WTC11 (cell line): ENCODE measurements at regions not wholly inside any gene's neighbourhood (a gene's known extent, or its start where the extent isn't known, plus 50 kb on each side); places are given as distances from the start of the nearest gene placed in this dataset.

Experiments
- FOXJ3 ChIP-seq: sonication (generic); formaldehyde crosslinking; IDR thresholded peaks from 2 replicates; pipeline ENCODE4 v1.9.0; 2021; ENCODE audit warnings: missing genetic modification reagents, mild to moderate bottlenecking, borderline replicate concordance
- TCF7 ChIP-seq: sonication (generic); formaldehyde crosslinking; IDR thresholded peaks from 2 replicates; pipeline ENCODE4 v1.8.0; 2022; ENCODE audit warnings: mild to moderate bottlenecking, low read depth, missing genetic modification reagents, moderate library complexity
- TF ChIP-seq, protein P1 (sequence below): sonication (generic); formaldehyde crosslinking; IDR thresholded peaks from 2 replicates; pipeline ENCODE4 v1.8.0; 2022; ENCODE audit warnings: mild to moderate bottlenecking, missing genetic modification reagents
- TF ChIP-seq, protein P2 (sequence below): fragments of 200-600 bp; IDR thresholded peaks from 2 replicates; pipeline ENCODE4 v1.8.0; 2022; ENCODE audit warnings: antibody characterized with exemption
- TF ChIP-seq, protein P3 (sequence below): sonication (generic); formaldehyde crosslinking; IDR thresholded peaks from 2 replicates; pipeline ENCODE4 v1.8.0; 2022; ENCODE audit warnings: mild to moderate bottlenecking, missing genetic modification reagents
- TF ChIP-seq, protein P4 (sequence below): sonication (generic); formaldehyde crosslinking; IDR thresholded peaks from 2 replicates; pipeline ENCODE4 v1.8.0; 2023; ENCODE audit warnings: missing genetic modification reagents
- TF ChIP-seq, protein P5 (sequence below): sonication (generic); formaldehyde crosslinking; conservative IDR thresholded peaks from 2 replicates; pipeline ENCODE4 v1.8.1; 2022; ENCODE audit warnings: mild to moderate bottlenecking, missing genetic modification reagents

DNA sequence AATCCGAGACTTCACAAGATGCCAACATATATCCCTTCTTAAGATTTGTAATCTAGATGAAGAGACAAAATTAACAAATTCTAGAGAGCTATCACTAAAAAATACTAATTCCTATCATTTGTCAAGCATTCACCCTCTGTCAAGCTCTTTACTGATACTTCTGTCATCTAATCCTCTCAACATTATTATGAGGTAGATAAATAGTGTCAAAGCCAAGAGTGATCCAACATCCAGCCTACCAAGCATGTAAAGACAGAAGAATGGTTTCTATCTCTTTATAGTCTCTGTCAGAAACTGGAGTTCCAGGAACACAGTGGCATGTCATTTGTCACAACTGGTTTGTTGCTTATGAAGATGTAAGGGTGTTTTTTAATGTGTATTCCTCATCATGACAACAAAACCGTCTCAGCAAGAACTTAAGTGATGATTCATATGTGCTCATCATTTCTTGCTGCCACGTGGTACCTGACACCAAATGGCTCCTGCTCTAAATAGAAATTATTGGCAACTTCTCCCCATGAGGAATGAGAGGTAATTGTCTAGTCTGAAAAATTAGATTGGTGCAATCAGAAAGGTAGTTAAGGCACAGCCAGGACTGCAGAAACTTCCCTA, 196.8 kb downstream of the TOX3 start:
- TF ChIP-seq, protein P1, sequence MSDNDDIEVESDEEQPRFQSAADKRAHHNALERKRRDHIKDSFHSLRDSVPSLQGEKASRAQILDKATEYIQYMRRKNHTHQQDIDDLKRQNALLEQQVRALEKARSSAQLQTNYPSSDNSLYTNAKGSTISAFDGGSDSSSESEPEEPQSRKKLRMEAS: no peak
- TF ChIP-seq, protein P2, sequence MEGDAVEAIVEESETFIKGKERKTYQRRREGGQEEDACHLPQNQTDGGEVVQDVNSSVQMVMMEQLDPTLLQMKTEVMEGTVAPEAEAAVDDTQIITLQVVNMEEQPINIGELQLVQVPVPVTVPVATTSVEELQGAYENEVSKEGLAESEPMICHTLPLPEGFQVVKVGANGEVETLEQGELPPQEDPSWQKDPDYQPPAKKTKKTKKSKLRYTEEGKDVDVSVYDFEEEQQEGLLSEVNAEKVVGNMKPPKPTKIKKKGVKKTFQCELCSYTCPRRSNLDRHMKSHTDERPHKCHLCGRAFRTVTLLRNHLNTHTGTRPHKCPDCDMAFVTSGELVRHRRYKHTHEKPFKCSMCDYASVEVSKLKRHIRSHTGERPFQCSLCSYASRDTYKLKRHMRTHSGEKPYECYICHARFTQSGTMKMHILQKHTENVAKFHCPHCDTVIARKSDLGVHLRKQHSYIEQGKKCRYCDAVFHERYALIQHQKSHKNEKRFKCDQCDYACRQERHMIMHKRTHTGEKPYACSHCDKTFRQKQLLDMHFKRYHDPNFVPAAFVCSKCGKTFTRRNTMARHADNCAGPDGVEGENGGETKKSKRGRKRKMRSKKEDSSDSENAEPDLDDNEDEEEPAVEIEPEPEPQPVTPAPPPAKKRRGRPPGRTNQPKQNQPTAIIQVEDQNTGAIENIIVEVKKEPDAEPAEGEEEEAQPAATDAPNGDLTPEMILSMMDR: no peak
- TF ChIP-seq FOXJ3 (CRISPR knock-in tag): no peak
- no peak for TF ChIP-seq TCF7 (CRISPR knock-in tag)
- TF ChIP-seq, protein P3, sequence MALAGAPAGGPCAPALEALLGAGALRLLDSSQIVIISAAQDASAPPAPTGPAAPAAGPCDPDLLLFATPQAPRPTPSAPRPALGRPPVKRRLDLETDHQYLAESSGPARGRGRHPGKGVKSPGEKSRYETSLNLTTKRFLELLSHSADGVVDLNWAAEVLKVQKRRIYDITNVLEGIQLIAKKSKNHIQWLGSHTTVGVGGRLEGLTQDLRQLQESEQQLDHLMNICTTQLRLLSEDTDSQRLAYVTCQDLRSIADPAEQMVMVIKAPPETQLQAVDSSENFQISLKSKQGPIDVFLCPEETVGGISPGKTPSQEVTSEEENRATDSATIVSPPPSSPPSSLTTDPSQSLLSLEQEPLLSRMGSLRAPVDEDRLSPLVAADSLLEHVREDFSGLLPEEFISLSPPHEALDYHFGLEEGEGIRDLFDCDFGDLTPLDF (CRISPR knock-in tag): no peak
- TF ChIP-seq, protein P4, sequence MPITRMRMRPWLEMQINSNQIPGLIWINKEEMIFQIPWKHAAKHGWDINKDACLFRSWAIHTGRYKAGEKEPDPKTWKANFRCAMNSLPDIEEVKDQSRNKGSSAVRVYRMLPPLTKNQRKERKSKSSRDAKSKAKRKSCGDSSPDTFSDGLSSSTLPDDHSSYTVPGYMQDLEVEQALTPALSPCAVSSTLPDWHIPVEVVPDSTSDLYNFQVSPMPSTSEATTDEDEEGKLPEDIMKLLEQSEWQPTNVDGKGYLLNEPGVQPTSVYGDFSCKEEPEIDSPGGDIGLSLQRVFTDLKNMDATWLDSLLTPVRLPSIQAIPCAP: no peak
- TF ChIP-seq, protein P5, sequence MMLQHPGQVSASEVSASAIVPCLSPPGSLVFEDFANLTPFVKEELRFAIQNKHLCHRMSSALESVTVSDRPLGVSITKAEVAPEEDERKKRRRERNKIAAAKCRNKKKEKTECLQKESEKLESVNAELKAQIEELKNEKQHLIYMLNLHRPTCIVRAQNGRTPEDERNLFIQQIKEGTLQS (CRISPR knock-in tag): no peak
